LNCAP (cell line): ENCODE measurements at regions not wholly inside any gene's neighbourhood (a gene's known extent, or its start where the extent isn't known, plus 50 kb on each side); places are given as distances from the start of the nearest gene placed in this dataset.

Experiments
- TF ChIP-seq, protein P1 (sequence below): fragments of 450-650 bp; IDR thresholded peaks from 2 replicates; pipeline ENCODE4 v1.5.1; 2017; ENCODE audit warnings: mild to moderate bottlenecking

DNA sequence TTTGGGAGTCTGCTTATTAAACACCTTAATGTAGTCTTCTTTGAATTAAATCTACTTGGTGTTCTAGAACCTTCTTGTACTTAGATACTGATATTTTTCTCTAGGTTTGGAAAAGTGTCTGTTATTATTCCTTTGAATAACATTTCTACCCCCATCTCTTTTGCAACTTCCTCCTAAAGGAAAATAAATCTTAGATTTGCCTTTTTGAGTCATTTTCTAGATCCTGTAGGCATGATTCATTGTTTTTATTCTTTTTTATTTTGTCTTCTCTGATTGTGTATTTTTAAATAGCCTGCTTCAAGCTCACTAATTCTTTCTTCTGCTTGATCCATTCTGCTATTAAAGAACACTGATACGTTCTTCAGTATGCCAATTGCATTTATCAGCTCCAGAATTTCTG is 155.9 kb upstream of the NEGR1 start:
- TF ChIP-seq, protein P1, sequence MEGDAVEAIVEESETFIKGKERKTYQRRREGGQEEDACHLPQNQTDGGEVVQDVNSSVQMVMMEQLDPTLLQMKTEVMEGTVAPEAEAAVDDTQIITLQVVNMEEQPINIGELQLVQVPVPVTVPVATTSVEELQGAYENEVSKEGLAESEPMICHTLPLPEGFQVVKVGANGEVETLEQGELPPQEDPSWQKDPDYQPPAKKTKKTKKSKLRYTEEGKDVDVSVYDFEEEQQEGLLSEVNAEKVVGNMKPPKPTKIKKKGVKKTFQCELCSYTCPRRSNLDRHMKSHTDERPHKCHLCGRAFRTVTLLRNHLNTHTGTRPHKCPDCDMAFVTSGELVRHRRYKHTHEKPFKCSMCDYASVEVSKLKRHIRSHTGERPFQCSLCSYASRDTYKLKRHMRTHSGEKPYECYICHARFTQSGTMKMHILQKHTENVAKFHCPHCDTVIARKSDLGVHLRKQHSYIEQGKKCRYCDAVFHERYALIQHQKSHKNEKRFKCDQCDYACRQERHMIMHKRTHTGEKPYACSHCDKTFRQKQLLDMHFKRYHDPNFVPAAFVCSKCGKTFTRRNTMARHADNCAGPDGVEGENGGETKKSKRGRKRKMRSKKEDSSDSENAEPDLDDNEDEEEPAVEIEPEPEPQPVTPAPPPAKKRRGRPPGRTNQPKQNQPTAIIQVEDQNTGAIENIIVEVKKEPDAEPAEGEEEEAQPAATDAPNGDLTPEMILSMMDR, result no peak

DNA sequence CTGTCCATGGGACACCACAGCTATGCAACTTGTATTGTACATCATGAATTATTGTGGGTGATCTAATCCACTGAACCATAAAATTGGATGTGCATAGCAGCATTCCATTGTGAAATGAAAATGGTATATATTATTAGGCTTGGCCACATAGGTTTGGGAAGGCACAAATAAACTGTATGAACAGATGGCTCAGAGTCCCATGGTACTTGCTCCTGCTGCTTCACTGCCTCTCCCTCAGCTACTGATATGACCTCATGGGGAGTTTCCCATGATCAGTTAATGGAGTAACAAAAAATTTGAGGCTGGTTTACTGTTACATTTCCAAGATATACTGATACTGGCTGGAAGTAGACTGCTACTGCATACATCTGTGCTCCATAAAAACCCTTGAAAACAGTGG is 152.7 kb upstream of the NEGR1 start:
- TF ChIP-seq, protein P1, result no peak

GRCh38 chr1:72434070-72434469 is 151.7 kb upstream of the NEGR1 start:
- TF ChIP-seq, protein P1, result no peak

DNA sequence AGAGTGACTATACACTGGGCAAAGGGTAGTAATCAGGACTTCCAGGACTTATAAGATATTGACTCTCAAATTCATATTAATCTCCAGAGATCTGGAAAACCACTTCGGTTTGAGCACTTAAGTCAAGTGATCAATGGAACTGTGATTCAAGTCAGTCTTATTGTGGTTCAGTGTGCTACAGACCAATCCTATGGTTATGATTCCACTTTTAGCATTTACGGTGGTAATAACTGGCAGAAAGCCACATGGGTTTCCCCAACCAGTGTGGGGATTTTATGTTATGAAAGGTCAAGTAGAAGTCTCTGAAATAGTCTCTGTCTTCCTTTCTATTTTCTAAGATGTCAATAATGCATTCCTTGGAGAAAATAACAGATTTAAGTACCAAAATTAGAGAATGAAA is 151.3 kb upstream of the NEGR1 start:
- TF ChIP-seq, protein P1, result no peak

DNA sequence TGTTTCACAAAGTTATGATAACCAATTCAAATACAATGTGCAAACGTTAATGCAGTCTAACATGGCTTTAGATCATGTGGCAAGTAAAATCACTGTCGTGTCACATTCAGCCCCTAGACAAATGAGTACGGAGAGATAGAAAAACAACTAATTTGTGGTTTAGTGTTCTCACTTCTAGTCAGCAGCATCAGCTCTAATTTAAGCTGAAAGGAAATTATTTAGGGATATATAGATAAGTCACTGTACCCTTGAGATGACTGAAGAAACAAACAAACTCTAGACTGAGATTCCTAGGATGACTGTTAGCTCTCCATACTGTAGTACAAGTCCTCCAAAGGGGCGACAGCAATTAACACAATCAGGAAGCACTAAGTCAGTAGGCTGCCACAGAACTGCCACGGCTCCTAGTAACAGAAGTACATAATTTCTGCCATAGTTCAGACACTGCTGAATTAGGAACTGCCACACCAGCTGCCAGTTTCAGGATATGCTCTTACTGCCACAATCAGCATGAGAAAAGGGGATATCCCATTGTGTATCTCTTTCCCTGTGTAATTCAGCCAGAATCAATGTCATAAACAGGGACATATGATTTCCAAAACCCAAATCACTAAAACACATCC is 150.4 kb upstream of the NEGR1 start:
- TF ChIP-seq, protein P1, result no peak

GRCh38 chr1:72431810-72432209 is 149.5 kb upstream of the NEGR1 start:
- TF ChIP-seq, protein P1, result no peak

- TF ChIP-seq, protein P1, result no peak
Measured at GRCh38 chr1:72419229-72419628, 136.9 kb upstream of the NEGR1 start.

DNA sequence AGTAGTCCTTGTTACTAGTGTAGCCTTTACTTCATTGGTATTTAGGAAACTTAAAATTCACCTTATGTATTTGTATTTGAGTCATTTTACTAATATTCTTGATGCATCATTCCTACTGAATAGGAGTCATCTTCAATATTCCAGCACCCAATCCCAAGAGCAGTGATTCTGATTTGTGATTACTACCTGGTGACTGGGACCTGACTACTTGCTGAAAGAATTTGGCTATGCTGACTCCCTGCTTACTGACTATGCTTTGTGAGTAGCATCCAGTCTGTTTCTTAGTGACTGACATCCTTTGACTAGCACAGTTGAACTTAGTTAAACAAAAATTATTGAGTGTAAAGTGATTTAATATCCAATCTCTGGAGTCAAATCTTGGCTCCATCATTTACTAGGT is 129.9 kb upstream of the NEGR1 start:
- TF ChIP-seq, protein P1, result no peak
